ENCODE measurements at regions not wholly inside any gene's neighbourhood (a gene's known extent, or its start where the extent isn't known, plus 50 kb on each side); places are given as distances from the start of the nearest gene placed in this dataset.

DNA sequence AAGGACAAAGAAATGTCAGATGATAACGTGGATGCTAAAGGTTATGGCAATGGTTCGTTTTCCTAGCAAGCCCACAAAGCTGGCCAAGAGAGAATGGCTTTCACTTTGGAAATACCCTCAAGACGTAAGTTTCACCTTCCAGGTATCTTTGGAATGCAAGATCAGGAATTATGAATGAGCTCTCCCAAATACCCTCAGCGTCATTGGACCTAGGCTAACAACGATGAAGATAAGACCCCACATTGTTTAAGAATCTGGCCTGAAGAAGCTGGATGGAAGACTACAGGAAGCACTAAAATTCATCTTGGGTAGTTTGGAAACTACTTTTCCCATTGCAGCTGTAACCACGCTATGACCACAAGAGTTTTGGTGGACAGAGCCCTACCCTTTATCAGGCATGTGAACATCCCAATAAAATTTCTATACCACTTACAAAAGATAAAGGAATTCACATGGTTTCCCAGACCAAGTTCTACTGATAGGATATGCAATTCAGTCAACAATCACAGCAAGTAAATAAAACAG, 111.9 kb downstream of the KDR start:
- DNase-seq (ENCODE audit: low read depth, low spot score) (no peak), ATAC-seq (no peak)
- in situ Hi-C loops (cut with HindIII; ENCODE audit: low pct_unique_long_range_greater_than_20kb, low sequenced_read_pairs) (no loop called here), intact Hi-C loops (cut with micrococcal nuclease; ENCODE audit: unreplicated experiment) (no loop called here)
- POLR2A ChIA-PET: no interaction called here
- BruUV-seq (replicated peaks): no TSS peak
- Histone ChIP-seq H3K9me3 (ENCODE audit: control insufficient read depth, insufficient read depth, low read depth, low read length) (no peaks in the 10 kb centered on the region), H3K27ac (ENCODE audit: low read length) (no peak overlapping the region), H3K4me3 (ENCODE audit: low read depth in 2 of 2, low read length in 2 of 2) (no peak overlapping the region), H3K27me3 (ENCODE audit: control insufficient read depth, insufficient read depth, low read length) (no peaks in the 10 kb centered on the region), H3K4me1 (ENCODE audit: control insufficient read depth, insufficient read depth, low read length) (no peaks in the 10 kb centered on the region), H3K36me3 (ENCODE audit: control insufficient read depth, insufficient read depth, low read length) (no peaks in the 10 kb centered on the region)
- CTCF ChIA-PET: interaction anchor here (0.5 kb wide), 1 partner anchor 299 kb away, joined by 3 read pairs; no protein-coding TSS in a partner anchor
- TF ChIP-seq SIN3A (IDR thresholded peaks at IDR 0.05; ENCODE audit: borderline replicate concordance, insufficient read depth, low read depth, low read length) (no peak), TCF7L2 (IDR thresholded peaks at IDR 0.05; ENCODE audit: low read depth, low read length) (no peak), POLR2AphosphoS5 (IDR thresholded peaks at IDR 0.05; ENCODE audit: low read depth, low read length) (no peak)
- TF ChIP-seq, protein P1, sequence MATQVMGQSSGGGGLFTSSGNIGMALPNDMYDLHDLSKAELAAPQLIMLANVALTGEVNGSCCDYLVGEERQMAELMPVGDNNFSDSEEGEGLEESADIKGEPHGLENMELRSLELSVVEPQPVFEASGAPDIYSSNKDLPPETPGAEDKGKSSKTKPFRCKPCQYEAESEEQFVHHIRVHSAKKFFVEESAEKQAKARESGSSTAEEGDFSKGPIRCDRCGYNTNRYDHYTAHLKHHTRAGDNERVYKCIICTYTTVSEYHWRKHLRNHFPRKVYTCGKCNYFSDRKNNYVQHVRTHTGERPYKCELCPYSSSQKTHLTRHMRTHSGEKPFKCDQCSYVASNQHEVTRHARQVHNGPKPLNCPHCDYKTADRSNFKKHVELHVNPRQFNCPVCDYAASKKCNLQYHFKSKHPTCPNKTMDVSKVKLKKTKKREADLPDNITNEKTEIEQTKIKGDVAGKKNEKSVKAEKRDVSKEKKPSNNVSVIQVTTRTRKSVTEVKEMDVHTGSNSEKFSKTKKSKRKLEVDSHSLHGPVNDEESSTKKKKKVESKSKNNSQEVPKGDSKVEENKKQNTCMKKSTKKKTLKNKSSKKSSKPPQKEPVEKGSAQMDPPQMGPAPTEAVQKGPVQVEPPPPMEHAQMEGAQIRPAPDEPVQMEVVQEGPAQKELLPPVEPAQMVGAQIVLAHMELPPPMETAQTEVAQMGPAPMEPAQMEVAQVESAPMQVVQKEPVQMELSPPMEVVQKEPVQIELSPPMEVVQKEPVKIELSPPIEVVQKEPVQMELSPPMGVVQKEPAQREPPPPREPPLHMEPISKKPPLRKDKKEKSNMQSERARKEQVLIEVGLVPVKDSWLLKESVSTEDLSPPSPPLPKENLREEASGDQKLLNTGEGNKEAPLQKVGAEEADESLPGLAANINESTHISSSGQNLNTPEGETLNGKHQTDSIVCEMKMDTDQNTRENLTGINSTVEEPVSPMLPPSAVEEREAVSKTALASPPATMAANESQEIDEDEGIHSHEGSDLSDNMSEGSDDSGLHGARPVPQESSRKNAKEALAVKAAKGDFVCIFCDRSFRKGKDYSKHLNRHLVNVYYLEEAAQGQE (IDR thresholded peaks at IDR 0.05; ENCODE audit: insufficient read depth in 1 of 2, low read depth in 2 of 2, low read length in 1 of 2): no peak
- TF ChIP-seq, protein P2, sequence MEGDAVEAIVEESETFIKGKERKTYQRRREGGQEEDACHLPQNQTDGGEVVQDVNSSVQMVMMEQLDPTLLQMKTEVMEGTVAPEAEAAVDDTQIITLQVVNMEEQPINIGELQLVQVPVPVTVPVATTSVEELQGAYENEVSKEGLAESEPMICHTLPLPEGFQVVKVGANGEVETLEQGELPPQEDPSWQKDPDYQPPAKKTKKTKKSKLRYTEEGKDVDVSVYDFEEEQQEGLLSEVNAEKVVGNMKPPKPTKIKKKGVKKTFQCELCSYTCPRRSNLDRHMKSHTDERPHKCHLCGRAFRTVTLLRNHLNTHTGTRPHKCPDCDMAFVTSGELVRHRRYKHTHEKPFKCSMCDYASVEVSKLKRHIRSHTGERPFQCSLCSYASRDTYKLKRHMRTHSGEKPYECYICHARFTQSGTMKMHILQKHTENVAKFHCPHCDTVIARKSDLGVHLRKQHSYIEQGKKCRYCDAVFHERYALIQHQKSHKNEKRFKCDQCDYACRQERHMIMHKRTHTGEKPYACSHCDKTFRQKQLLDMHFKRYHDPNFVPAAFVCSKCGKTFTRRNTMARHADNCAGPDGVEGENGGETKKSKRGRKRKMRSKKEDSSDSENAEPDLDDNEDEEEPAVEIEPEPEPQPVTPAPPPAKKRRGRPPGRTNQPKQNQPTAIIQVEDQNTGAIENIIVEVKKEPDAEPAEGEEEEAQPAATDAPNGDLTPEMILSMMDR (IDR thresholded peaks at IDR 0.05): no peak

DNA sequence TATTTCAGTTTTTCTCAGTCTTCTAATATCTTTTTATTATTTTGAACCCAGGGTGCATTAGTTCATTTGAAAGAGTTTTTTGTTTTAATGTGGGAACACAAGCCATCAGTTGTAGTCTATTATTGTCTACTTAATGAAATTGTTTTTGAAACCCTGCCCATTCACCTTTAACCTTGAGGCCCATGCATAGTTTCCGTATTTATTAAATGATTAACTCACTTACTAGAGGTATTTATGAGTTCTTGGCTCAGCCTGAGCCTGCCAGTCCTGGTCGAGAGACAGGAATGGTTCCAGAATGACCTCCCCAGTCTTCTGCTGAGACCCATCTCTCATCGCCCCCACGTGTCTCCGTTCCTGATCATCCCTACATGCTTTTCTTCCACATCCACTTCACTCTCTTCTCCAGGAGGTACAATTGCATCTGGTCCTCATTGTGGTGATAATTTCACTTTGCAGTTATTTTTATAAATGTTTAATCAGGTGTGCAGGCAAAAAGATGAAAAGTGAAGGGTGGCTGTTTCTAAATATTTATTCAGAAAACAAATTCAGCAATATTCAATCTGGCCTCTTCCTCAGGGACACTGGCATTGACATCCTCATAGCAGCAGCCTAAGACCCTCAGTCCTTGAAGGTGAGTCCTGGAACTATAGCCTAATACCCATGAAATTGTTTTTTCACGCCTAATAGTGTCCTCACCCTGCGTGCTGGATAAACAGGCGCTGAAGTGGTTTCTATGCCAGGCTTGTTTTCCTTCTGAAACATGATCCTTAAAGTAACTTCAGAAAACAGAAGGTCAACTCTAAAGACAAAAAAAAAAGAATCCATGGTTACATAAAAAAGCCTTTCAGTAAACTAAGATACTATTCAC, 112.8 kb downstream of the KDR start:
- no TSS peak for BruUV-seq (replicated peaks)
- in situ Hi-C loops (cut with HindIII; ENCODE audit: low pct_unique_long_range_greater_than_20kb, low sequenced_read_pairs) (no loop called here), intact Hi-C loops (cut with micrococcal nuclease; ENCODE audit: unreplicated experiment) (no loop called here)
- H3K27me3 ChIP-seq (ENCODE audit: control insufficient read depth, insufficient read depth, low read length): no peaks in the 10 kb centered on the region
- no peak overlapping the region for H3K27ac ChIP-seq (ENCODE audit: low read length)
- H3K36me3 ChIP-seq (ENCODE audit: control insufficient read depth, insufficient read depth, low read length): no peaks in the 10 kb centered on the region
- H3K9me3 ChIP-seq (ENCODE audit: control insufficient read depth, insufficient read depth, low read depth, low read length): no peaks in the 10 kb centered on the region
- TF ChIP-seq SIN3A (IDR thresholded peaks at IDR 0.05; ENCODE audit: borderline replicate concordance, insufficient read depth, low read depth, low read length) (no peak), TCF7L2 (IDR thresholded peaks at IDR 0.05; ENCODE audit: low read depth, low read length) (no peak), POLR2AphosphoS5 (IDR thresholded peaks at IDR 0.05; ENCODE audit: low read depth, low read length) (no peak)
- TF ChIP-seq, protein P2 (IDR thresholded peaks at IDR 0.05): no peak
- TF ChIP-seq, protein P1 (IDR thresholded peaks at IDR 0.05; ENCODE audit: insufficient read depth in 1 of 2, low read depth in 2 of 2, low read length in 1 of 2): no peak
- no peak for ATAC-seq
- CTCF ChIA-PET: no interaction called here
- H3K4me3 ChIP-seq (ENCODE audit: low read depth in 2 of 2, low read length in 2 of 2): no peak overlapping the region
- DNase-seq (ENCODE audit: low read depth, low spot score): no peak
- H3K4me1 ChIP-seq (ENCODE audit: control insufficient read depth, insufficient read depth, low read length): no peaks in the 10 kb centered on the region
- POLR2A ChIA-PET: no interaction called here

Data from Panc1 (cell line).